ENCODE measurements at regions not wholly inside any gene's neighbourhood (a gene's known extent, or its start where the extent isn't known, plus 50 kb on each side); places are given as distances from the start of the nearest gene placed in this dataset.

GRCh38 chr11:95500466-95500865 lies 269.5 kb upstream of the SESN3 start:
- intact Hi-C loops (cut with DNase I), result no loop called here
- 80% methylated on average over 1 of the region's 1 CpG for WGBS (ENCODE audit: insufficient coverage, low coverage, low lambda C conversion rate, missing lambda C conversion rate)
- DNase-seq, result no peak
- H3K36me3 ChIP-seq, result no peaks in the 10 kb centered on the region
- H3K27me3 ChIP-seq, result no peaks in the 10 kb centered on the region
- no peak for TF ChIP-seq CTCF (IDR thresholded peaks at IDR 0.05)
- no peak for TF ChIP-seq POLR2A (IDR thresholded peaks at IDR 0.05)
- ATAC-seq, result no peak
- H3K4me1 ChIP-seq, result no peaks in the 10 kb centered on the region
- no peak overlapping the region for H3K4me3 ChIP-seq
- H3K27ac ChIP-seq, result no peak overlapping the region
- H3K9me3 ChIP-seq, result no peaks in the 10 kb centered on the region

GRCh38 chr11:95499516-95500135 lies 268.6 kb upstream of the SESN3 start:
- H3K9me3 ChIP-seq, result no peaks in the 10 kb centered on the region
- intact Hi-C loops (cut with DNase I), result no loop called here

GRCh38 chr11:95498722-95499425 lies 267.9 kb upstream of the SESN3 start:
- ATAC-seq (no peak), DNase-seq (no peak)
- intact Hi-C loops (cut with DNase I), result no loop called here
- no peak for TF ChIP-seq POLR2A (IDR thresholded peaks at IDR 0.05)
- Histone ChIP-seq H3K9me3 (no peaks in the 10 kb centered on the region), H3K27ac (no peak overlapping the region), H3K4me1 (no peaks in the 10 kb centered on the region), H3K4me3 (no peak overlapping the region), H3K27me3 (no peaks in the 10 kb centered on the region), H3K36me3 (no peaks in the 10 kb centered on the region)
- WGBS (ENCODE audit: insufficient coverage, low coverage, low lambda C conversion rate, missing lambda C conversion rate), result 83% methylated on average over 1 of the region's 2 CpGs

More at GRCh38 chr11:95499516-95500135, 268.6 kb upstream of the SESN3 start:
- H3K4me3 ChIP-seq, result no peak overlapping the region
- H3K27me3 ChIP-seq, result no peaks in the 10 kb centered on the region
- H3K27ac ChIP-seq, result no peak overlapping the region
- H3K4me1 ChIP-seq, result no peaks in the 10 kb centered on the region
- DNase-seq (no peak), ATAC-seq (no peak)
- no peaks in the 10 kb centered on the region for H3K36me3 ChIP-seq
- TF ChIP-seq CTCF (IDR thresholded peaks at IDR 0.05) (no peak), POLR2A (IDR thresholded peaks at IDR 0.05) (no peak)

GRCh38 chr11:95496901-95497300 lies 265.9 kb upstream of the SESN3 start:
- TF ChIP-seq CTCF (IDR thresholded peaks at IDR 0.05) (no peak), POLR2A (IDR thresholded peaks at IDR 0.05) (no peak)
- no peak for ATAC-seq
- Histone ChIP-seq H3K27ac (no peak overlapping the region), H3K9me3 (no peaks in the 10 kb centered on the region), H3K4me3 (no peak overlapping the region), H3K4me1 (no peaks in the 10 kb centered on the region), H3K27me3 (no peaks in the 10 kb centered on the region), H3K36me3 (no peaks in the 10 kb centered on the region)
- intact Hi-C loops (cut with DNase I), result no loop called here
- WGBS (ENCODE audit: insufficient coverage, low coverage, low lambda C conversion rate, missing lambda C conversion rate), result 85% methylated on average over 1 of the region's 1 CpG
- DNase-seq, result no peak

GRCh38 chr11:95495706-95496105 lies 264.7 kb upstream of the SESN3 start:
- ATAC-seq (peak in 2 of 4 donors; percentile 26 to 33), DNase-seq (no peak)
- intact Hi-C loops (cut with DNase I), result no loop called here
- Histone ChIP-seq H3K27ac (no peak overlapping the region), H3K27me3 (no peaks in the 10 kb centered on the region), H3K36me3 (no peaks in the 10 kb centered on the region), H3K4me1 (no peaks in the 10 kb centered on the region), H3K4me3 (no peak overlapping the region), H3K9me3 (no peaks in the 10 kb centered on the region)
- 49% methylated on average over 4 of the region's 4 CpGs for WGBS (ENCODE audit: insufficient coverage, low coverage, low lambda C conversion rate, missing lambda C conversion rate)
- TF ChIP-seq CTCF (IDR thresholded peaks at IDR 0.05), result no peak
- no peak for TF ChIP-seq POLR2A (IDR thresholded peaks at IDR 0.05)

Data from right lobe of liver (tissue), 6 donors.